Endodermal cell (in vitro differentiated cells): ENCODE measurements at regions not wholly inside any gene's neighbourhood (a gene's known extent, or its start where the extent isn't known, plus 50 kb on each side); places are given as distances from the start of the nearest gene placed in this dataset.

Source experiments
- DNase-seq: peaks from one replicate; pipeline ENCODE4 v3.0.0-alpha.2; 2017
- H3K27ac ChIP-seq: 2 replicates; pipeline ENCODE4 v1.5.1; 2013; ENCODE audit warnings: mild to moderate bottlenecking, low read depth, low read length, moderate library complexity
- H3K27me3 ChIP-seq: 2 replicates; pipeline ENCODE4 v1.6.1; 2013; ENCODE audit warnings: mild to moderate bottlenecking, low read length, moderate library complexity; ENCODE audit not compliant: insufficient read depth, control insufficient read depth, poor library complexity, severe bottlenecking
- H3K36me3 ChIP-seq: 2 replicates; pipeline ENCODE4 v1.7.0; 2013; ENCODE audit warnings: mild to moderate bottlenecking, low read length, moderate library complexity; ENCODE audit not compliant: control insufficient read depth, insufficient read depth
- H3K4me1 ChIP-seq: one replicate; pipeline ENCODE4 v1.7.0; 2013; ENCODE audit warnings: low read length; ENCODE audit not compliant: control insufficient read depth, insufficient read depth
- H3K4me3 ChIP-seq: 2 replicates; pipeline ENCODE4 v1.5.1; 2013; ENCODE audit warnings: mild to moderate bottlenecking, low read length, moderate library complexity
- H3K9ac ChIP-seq: 2 replicates; pipeline ENCODE4 v1.6.1; 2013; ENCODE audit warnings: mild to moderate bottlenecking, low read length, moderate library complexity; ENCODE audit not compliant: poor library complexity, severe bottlenecking; ENCODE audit errors: extremely low read depth
- H3K9me3 ChIP-seq: 2 replicates; pipeline ENCODE4 v1.6.1; 2013; ENCODE audit warnings: mild to moderate bottlenecking, low read length, moderate library complexity; ENCODE audit not compliant: control insufficient read depth
- H3K27ac Mint-ChIP-seq: 2 replicates; pipeline ENCODE4 v1.8.0; 2020; ENCODE audit warnings: mixed read lengths
- H3K27me3 Mint-ChIP-seq: 2 replicates; pipeline ENCODE4 v1.8.0; 2021; ENCODE audit warnings: mild to moderate bottlenecking, mixed read lengths; ENCODE audit not compliant: insufficient read depth
- H3K36me3 Mint-ChIP-seq: 2 replicates; pipeline ENCODE4 v1.8.0; 2020; ENCODE audit warnings: low read depth, mixed read lengths
- H3K4me1 Mint-ChIP-seq: 2 replicates; pipeline ENCODE4 v1.8.0; 2020; ENCODE audit warnings: mixed read lengths
- H3K4me3 Mint-ChIP-seq: 2 replicates; pipeline ENCODE4 v1.8.0; 2020; ENCODE audit warnings: mild to moderate bottlenecking, moderate library complexity, mixed read lengths
- H3K9me3 Mint-ChIP-seq: 2 replicates; pipeline ENCODE4 v1.8.0; 2020; ENCODE audit warnings: mild to moderate bottlenecking, mixed read lengths
- WGBS, 2 experiments: methylation state at CpG; one replicate each; pipeline versions ENCODE4 v1.1.5 to v1.1.7; 2013; ENCODE audit warnings: missing lambda C conversion rate in 2 of 2, mixed read lengths in 1 of 2; ENCODE audit not compliant: insufficient coverage in 1 of 2, insufficient read length in 1 of 2; 5-methylcytosine and 5-hydroxymethylcytosine counted together
- TF ChIP-seq, protein P1 (sequence below): fragments of 200-600 bp; sonication (generic); conservative IDR thresholded peaks from 2 replicates; pipeline ENCODE4 v1.5.0; 2021; ENCODE audit warnings: antibody characterized with exemption, mild to moderate bottlenecking

DNA sequence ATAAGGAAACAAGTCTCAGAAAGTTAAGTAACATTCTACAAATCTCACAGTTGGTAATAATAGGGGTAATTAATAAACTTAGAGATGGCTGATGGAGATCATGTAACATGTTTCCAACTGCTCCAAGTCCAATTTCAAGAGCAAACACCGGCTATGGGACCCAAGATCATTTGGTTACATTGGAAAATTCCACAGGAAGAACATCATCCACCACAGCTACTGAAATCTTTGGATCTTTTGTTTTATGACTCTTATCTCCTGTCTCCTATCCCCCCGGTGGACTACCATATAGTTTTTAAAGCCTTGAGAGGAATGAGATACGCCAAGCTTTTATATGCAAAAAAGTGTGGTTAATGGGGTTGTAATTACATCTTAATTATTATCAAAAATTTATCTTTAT, 216.1 kb downstream of the WNT5A start:
- no peak overlapping the region for H3K27ac Mint-ChIP-seq
- Histone ChIP-seq H3K4me1 (peaks cover 2% of the 10 kb centered on the region), H3K9ac (no peak overlapping the region), H3K27ac (no peak overlapping the region), H3K9me3 (no peaks in the 10 kb centered on the region), H3K4me3 (no peak overlapping the region), H3K27me3 (no peaks in the 10 kb centered on the region), H3K36me3 (no peaks in the 10 kb centered on the region)
- TF ChIP-seq, protein P1, sequence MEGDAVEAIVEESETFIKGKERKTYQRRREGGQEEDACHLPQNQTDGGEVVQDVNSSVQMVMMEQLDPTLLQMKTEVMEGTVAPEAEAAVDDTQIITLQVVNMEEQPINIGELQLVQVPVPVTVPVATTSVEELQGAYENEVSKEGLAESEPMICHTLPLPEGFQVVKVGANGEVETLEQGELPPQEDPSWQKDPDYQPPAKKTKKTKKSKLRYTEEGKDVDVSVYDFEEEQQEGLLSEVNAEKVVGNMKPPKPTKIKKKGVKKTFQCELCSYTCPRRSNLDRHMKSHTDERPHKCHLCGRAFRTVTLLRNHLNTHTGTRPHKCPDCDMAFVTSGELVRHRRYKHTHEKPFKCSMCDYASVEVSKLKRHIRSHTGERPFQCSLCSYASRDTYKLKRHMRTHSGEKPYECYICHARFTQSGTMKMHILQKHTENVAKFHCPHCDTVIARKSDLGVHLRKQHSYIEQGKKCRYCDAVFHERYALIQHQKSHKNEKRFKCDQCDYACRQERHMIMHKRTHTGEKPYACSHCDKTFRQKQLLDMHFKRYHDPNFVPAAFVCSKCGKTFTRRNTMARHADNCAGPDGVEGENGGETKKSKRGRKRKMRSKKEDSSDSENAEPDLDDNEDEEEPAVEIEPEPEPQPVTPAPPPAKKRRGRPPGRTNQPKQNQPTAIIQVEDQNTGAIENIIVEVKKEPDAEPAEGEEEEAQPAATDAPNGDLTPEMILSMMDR = no peak
- WGBS, 2 experiments = 0 to 45% methylated on average over 1 to 2 of the region's 3 CpGs
- H3K4me1 Mint-ChIP-seq = peaks cover 4% of the 10 kb centered on the region
- H3K27me3 Mint-ChIP-seq = no peaks in the 10 kb centered on the region
- no peak overlapping the region for H3K4me3 Mint-ChIP-seq
- H3K36me3 Mint-ChIP-seq = no peaks in the 10 kb centered on the region
- no peaks in the 10 kb centered on the region for H3K9me3 Mint-ChIP-seq
- DNase-seq = no peak

- Histone ChIP-seq H3K9ac (no peak overlapping the region), H3K9me3 (no peaks in the 10 kb centered on the region), H3K4me3 (no peak overlapping the region), H3K4me1 (peaks cover 2% of the 10 kb centered on the region), H3K36me3 (no peaks in the 10 kb centered on the region), H3K27me3 (no peaks in the 10 kb centered on the region), H3K27ac (no peak overlapping the region)
- DNase-seq = no peak
- 95 to 100% methylated on average over 2 to 4 of the region's 4 CpGs for WGBS, 2 experiments
- H3K9me3 Mint-ChIP-seq = no peaks in the 10 kb centered on the region
- H3K4me3 Mint-ChIP-seq = no peak overlapping the region
- peaks cover 4% of the 10 kb centered on the region for H3K4me1 Mint-ChIP-seq
- no peak overlapping the region for H3K27ac Mint-ChIP-seq
- no peaks in the 10 kb centered on the region for H3K36me3 Mint-ChIP-seq
- H3K27me3 Mint-ChIP-seq = no peaks in the 10 kb centered on the region
- TF ChIP-seq, protein P1 = no peak
Measured at GRCh38 chr3:55269636-55270035, 217.5 kb downstream of the WNT5A start.

DNA sequence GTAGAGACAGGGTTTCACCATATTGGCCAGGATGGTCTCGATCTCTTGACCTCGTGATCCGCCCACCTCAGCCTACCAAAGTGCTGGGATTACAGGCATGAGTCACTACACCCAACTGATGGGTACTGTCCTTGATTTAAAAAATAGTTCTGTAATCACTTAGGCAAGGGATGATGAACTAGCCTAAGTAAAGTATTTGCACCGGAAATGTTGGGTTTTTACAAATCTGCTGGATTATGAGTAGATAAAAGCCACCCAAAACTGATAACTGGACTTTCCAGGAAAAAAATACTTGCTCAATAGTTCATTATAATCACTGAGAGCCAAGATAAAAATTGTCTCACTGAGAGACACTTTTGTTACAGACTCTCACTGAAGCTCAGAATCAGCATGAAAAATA, 218.0 kb downstream of the WNT5A start:
- Histone ChIP-seq H3K9me3 (no peaks in the 10 kb centered on the region), H3K9ac (no peak overlapping the region), H3K27ac (no peak overlapping the region), H3K4me1 (peaks cover 2% of the 10 kb centered on the region), H3K27me3 (no peaks in the 10 kb centered on the region), H3K36me3 (no peaks in the 10 kb centered on the region), H3K4me3 (no peak overlapping the region)
- H3K4me1 Mint-ChIP-seq = peaks cover 4% of the 10 kb centered on the region
- no peaks in the 10 kb centered on the region for H3K27me3 Mint-ChIP-seq
- H3K4me3 Mint-ChIP-seq = no peak overlapping the region
- 82 to 84% methylated on average over 2 to 4 of the region's 4 CpGs for WGBS, 2 experiments
- H3K27ac Mint-ChIP-seq = no peak overlapping the region
- no peak for DNase-seq
- TF ChIP-seq, protein P1 = no peak
- no peaks in the 10 kb centered on the region for H3K36me3 Mint-ChIP-seq
- H3K9me3 Mint-ChIP-seq = no peaks in the 10 kb centered on the region
